GM18951 (cell line): ENCODE measurements at regions not wholly inside any gene's neighbourhood (a gene's known extent, or its start where the extent isn't known, plus 50 kb on each side); places are given as distances from the start of the nearest gene placed in this dataset.

Experiments used
- POLR2A ChIP-seq: IDR thresholded peaks from 4 replicates; pipeline ENCODE4 v1.6.1; 2011; ENCODE audit warnings: mild to moderate bottlenecking; ENCODE audit not compliant: insufficient read length, insufficient read depth; ENCODE audit errors: extremely low read depth
- in situ Hi-C: fragments of 300-500 bp; cut with MboI; formaldehyde crosslinking; loops from one replicate; pipeline ENCODE4 v1.12.0; 2022; ENCODE audit warnings: low sequenced_read_pairs, mixed read lengths, inconsistent platforms; ENCODE audit not compliant: unreplicated experiment

DNA sequence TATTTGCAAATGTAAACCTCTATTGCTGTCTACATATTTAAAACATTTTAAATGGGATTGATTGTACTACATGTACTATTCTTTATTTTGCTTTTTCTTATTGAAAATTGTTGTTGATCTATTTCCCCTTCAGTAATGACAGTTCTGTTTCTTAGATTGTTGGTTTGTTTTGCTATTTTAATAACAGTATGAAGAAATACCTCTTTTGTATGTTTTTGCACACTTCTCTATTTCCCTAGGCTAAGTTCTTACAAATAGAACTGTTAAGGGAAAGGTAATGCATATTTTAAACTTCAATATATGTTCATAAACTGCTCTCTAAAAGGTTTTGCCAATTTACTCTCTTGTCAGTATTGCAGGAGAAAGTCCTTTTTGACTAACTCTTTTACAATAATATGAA, 195.0 kb upstream of the PRPS1L1 start:
- TF ChIP-seq POLR2A = no peak
- in situ Hi-C loops = loop anchor here (25.0 kb wide), 1 partner anchor 115 kb away; no protein-coding TSS in a partner anchor

DNA sequence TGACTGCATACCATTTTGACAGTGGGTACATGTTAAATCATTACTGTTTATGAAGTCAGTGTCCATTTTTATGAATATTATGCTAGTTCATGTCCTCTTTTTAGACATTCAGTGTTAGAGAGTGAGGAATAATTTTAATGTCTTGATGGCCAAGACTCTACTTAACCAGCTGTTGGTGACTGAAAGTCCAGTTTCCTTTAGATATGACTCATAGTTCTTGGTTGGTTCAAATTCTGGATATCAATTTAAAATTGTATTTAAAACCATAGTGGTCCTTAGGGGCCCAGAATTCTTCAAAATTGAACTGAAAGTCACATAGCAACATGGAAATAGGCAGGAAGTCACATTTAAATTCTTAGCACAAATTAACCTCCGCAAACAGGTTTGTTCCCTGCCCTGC, 196.5 kb upstream of the PRPS1L1 start:
- in situ Hi-C loops = loop anchor here (25.0 kb wide), 1 partner anchor 113 kb away; no protein-coding TSS in a partner anchor
- no peak for TF ChIP-seq POLR2A

DNA sequence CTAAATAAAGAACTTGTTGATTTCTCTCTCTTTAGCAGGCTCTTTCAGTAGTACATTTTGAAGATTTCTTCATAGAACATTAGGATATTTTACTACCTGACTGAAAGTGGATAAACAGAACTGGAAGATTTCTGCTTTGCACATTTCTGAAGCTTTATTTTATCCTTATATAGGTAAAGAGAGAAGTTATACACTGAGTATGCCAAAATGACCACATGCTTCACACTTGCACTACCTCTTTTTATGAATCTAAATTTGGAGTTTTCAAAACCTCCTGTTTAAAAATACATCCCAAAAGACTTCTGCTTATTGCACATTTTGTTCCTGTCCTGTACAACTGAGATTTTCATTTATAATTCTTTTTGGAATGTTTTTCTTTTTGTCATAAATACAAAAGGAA, 197.4 kb upstream of the PRPS1L1 start:
- in situ Hi-C loops = no loop called here
- no peak for TF ChIP-seq POLR2A

DNA sequence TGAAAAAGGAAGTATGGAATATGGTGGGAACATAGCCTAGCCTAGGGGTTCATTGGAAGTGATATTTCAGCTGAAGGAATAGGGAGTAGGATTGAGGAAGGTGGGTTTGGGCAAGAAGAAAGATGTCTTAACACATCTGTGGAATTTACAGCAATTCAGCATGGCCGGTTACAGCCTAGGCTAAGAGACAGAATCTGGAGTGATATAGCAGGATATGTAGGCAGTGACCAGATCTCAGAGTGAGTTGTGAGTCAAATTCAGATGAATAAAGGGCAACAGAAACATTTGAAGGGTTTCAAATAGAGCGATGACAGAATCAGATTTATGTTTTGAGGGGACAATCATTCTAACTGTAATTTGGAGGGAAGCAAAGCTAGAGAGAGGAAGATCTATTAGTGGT, 199.0 kb upstream of the PRPS1L1 start:
- TF ChIP-seq POLR2A = no peak
- in situ Hi-C loops = no loop called here

DNA sequence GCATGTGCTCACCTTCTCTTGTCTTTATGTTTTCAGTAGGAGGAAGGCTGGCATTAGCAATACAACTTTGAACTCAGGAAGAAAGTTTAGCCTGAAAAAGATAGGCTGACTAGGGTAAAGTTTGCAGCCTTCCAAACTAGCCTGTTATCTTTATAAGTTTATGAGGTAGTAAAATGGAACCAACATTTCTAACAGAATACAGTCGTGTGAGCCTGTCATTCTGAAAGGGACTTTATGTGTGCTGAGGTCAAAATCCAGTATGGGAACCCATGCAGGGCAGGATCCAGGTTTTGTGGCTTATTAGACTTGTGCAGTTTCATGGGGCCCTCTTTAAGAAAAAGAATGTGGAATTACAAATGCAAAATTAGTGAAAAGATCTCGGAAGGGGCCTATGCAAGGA, 201.0 kb upstream of the PRPS1L1 start:
- TF ChIP-seq POLR2A = no peak
- in situ Hi-C loops = no loop called here

DNA sequence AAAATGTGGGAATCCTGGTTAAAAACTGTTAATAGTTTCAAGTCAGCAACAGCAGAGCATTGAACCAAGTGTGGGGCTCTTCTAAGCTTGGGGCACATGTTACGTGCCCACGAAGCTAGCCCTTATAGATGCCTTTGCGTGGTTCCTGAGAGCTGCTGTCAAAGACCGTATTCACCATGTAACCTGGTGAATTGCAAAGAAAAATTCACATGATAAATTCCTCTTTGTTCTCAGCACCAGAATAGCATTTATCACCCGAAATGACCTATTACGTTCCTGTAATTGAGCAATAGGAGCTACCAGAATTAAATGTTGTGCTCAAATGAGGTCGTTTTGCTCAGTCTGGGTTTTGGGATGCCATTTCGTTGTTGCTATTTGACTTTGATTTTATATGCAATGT, 202.6 kb upstream of the PRPS1L1 start:
- in situ Hi-C loops = no loop called here
- no peak for TF ChIP-seq POLR2A

DNA sequence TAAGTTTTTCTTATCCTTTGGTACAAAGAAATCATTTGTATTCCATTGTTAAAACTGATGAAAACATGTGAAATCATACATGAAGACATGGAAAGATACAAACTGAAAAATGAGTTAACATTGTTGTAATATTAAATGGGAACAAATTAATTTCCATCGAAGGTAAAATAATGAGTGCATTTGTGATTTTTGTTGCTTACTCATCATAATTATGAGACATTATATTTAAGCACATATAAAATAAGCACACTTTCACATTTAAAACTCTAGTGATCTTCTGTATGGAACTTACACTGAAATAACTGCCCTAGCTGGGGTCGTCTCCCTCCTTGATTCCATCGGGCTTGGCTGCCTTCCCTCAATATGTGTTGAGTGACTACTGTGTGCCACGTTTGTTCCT, 204.2 kb upstream of the PRPS1L1 start:
- in situ Hi-C loops = no loop called here

DNA sequence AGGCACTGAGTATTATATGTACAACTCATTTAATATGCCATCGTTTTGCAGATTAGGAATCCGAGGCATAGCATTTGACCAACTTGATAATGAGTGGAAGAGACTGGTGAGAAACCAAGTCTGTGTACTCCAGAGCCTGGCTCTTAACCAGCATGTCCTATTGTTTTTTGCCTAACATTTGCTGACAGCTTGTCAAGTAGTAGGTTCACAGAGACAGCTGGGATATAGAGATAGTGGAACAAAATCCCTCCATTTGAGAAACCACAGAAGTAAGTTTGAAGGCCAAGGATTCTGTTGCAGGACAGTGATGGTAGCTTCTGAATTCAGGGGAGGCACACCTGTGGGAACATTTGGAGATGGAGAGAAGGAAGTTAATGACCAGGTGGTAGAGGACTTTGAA, 206.9 kb upstream of the PRPS1L1 start:
- in situ Hi-C loops = no loop called here
- TF ChIP-seq POLR2A = no peak

More for the DNA sequence above, 204.2 kb upstream of the PRPS1L1 start:
- TF ChIP-seq POLR2A = no peak

DNA sequence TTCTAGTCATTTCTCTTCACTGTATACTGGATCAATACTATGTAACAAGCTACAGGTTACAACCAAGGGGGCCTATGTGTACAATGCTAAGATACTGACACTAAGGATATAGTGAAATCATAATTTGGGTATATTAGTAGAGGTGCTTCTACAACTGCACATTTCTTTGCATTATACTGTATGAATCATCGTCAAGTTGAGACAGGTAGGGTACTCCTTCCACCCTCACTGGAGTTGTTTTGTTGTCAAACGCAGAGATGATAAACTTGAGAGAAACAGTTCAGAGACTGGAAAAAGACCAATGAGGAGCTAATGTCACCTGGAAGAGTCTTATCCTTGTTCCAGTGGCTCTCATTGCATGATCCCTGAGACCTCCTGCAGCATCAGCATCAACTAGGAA, 208.2 kb upstream of the PRPS1L1 start:
- in situ Hi-C loops = no loop called here

DNA sequence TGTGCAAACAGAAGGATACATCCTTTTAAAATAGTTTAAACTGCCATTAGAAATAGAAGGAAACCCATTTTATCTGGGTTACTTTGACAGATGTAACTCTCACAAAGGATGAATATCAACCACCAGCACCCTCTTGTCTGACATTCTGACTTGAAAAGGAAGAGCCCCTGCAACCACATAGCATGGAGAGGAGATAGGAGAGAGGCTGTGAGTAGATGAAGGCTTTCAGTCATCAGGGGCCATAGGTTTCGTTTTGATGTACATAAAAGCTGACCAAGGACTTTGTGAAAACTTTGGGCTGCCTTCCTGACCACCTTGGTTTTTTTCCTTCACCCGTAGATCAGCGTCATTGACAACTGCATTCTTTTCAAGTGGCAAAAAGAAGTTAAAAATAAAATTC, 211.6 kb upstream of the PRPS1L1 start:
- TF ChIP-seq POLR2A = no peak
- in situ Hi-C loops = no loop called here

More for the DNA sequence above, 208.2 kb upstream of the PRPS1L1 start:
- no peak for TF ChIP-seq POLR2A

DNA sequence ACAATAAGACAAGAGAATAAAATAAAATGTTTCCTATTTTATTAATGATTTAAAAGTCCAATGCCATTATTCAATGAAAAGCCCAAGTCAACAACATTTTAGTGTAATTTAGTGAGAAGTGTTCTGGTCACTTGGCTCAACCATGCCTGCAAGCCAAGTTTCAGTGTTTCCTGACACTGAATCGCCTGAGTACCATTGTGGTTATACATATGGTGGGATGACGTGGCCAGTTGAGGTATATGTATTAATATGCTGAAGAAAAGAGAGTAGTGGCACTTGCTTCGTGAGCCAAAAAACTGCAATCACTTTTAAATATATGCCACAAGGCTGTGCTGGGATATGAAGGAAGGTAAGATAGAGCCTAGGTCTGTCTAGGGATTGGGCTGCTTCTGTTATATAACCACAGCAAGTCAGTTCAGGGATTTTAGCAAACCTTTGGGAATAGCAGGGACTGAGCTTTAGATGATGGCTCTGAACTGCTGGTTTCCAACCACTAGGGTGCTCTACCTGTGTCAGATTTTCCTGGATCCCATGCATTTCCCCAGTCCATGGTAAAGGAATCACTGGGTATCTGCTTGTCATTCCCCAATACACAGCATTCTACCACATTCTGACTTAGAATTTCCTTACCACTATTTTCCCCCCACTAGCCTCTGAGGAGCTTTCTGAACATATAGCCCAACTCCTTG, 214.0 kb upstream of the PRPS1L1 start:
- in situ Hi-C loops = no loop called here
- TF ChIP-seq POLR2A = no peak

DNA sequence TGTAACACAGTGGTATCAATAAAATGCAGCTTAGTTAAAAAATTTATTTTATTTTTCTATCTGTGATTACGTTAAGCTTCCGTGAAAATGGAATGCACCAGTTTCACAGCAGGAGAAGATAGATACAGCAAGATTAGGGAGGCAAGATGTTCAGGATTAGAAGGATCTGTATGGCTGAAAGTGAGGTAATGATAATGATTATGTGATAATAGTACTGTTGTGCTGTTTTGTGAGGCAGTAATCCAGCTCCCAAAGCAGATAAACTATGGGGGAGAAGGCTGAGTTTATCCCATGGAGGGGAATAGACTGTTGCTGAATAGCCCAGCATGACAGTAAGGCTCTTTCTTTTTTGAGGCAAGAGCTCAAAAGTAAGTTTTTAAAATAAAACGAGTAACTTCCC, 216.1 kb upstream of the PRPS1L1 start:
- TF ChIP-seq POLR2A = no peak
- in situ Hi-C loops = no loop called here

DNA sequence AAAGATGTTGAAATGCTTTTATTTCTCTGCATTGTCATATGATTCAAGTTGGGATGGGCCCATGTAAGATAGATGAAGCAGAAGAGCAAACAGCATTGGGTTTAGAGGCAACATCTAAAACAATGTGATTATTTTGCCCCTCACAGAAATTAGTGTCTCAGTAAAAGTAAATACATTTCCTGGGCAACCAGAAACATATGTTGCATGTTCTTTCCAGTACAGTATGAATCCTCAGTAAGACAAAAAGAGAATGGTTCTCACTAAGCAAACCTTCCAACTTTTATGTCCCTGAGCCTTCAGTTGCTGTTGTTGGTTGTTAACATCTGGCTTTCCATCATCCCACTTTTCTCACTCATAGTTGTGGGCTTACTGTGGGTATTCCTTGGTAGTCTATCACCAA, 222.5 kb upstream of the PRPS1L1 start:
- TF ChIP-seq POLR2A = no peak
- in situ Hi-C loops = no loop called here

DNA sequence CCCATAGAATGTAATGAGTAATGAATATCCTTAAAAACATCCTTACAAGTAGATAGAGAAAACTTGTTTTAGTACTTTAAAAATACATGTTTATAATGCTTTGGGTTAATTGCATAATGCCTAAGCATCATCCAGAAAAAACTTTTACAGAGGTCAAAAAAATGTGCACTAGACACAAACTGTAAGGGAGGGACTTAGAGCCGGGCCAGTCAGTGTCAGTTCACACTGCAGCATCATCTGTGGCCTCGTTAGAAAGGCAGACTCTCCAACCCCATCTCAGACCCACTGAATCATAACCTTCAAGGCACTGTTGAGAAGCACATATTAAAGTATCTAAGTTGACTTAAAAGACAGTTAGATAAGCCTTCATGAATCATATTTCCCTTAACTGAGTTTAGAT, 230.1 kb upstream of the PRPS1L1 start:
- in situ Hi-C loops = no loop called here
- no peak for TF ChIP-seq POLR2A

DNA sequence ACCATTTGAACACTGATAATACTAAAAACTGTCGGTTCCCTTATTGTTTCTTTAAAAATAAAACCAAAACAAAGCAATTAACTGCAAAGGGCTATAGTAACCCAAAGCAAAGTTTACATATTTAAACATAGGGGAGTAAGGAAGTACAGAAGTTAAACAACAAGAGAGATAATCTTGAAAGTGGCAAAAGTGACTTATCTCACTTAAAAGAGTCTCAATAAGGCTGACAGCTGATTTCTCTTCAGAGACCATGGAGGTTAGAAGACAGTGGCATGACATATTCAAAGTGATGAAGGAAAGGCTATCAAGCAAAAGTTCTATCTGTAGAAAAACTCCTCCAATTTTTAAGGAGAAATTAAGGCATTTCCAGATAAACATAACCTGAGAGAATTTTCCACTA, 233.5 kb upstream of the HDAC9 start:
- no peak for TF ChIP-seq POLR2A
- in situ Hi-C loops = no loop called here
